Caco-2 (cell line): ENCODE measurements at regions not wholly inside any gene's neighbourhood (a gene's known extent, or its start where the extent isn't known, plus 50 kb on each side); places are given as distances from the start of the nearest gene placed in this dataset.
A peak's percentile ranks its signal among the peaks of the same experiment; 100 is the strongest.

Source experiments
- BruUV-seq: library from RNA; stranded (reverse); fragments of 400-500 nt; replicated peaks from 2 replicates; lab custom pipeline; 2021; lab: Mats Ljungman, UMichigan
- CTCF ChIA-PET: fragments of 300-600 bp; sonication (Branson Sonifier 250); formaldehyde crosslinking; loops from one replicate; lab custom pipeline; 2022; ENCODE audit warnings: antibody characterized with exemption; lab: Charles Lee
- POLR2A ChIA-PET: fragments of 300-600 bp; sonication (Branson Sonifier 250); formaldehyde crosslinking; loops from one replicate; lab custom pipeline; 2022; ENCODE audit warnings: antibody characterized with exemption; lab: Charles Lee
- DNase-seq, 2 experiments: peaks; one replicate each; pipeline versions ENCODE4 v3.0.0 to v3.0.0-alpha.2; 2020 to 2022
- H3K27me3 ChIP-seq: replicated peaks from 2 replicates; pipeline ENCODE4 v1.6.0; 2011; ENCODE audit warnings: low read length; ENCODE audit not compliant: control insufficient read depth, insufficient read depth
- H3K36me3 ChIP-seq: 2 replicates; pipeline ENCODE4 v1.5.1; 2011; ENCODE audit warnings: low read length; ENCODE audit not compliant: control insufficient read depth, insufficient read depth
- H3K4me1 ChIP-seq: fragments of 250-450 bp; sonication (Bioruptor Pico); 2 replicates; pipeline ENCODE4 v1.5.1; 2020; ENCODE audit warnings: mild to moderate bottlenecking
- H3K4me3 ChIP-seq: 2 replicates; pipeline ENCODE4 v1.5.1; 2011; ENCODE audit warnings: low read depth, mild to moderate bottlenecking, control low read depth, low read length
- H3K9me3 ChIP-seq: fragments of 250-450 bp; sonication (Bioruptor Pico); 2 replicates; pipeline ENCODE4 v1.5.1; 2020; ENCODE audit warnings: mild to moderate bottlenecking, moderate library complexity
- H3K27ac Mint-ChIP-seq: one replicate; pipeline ENCODE4 v1.8.0; 2022; ENCODE audit warnings: mixed read lengths; ENCODE audit not compliant: unreplicated experiment
- H3K27me3 Mint-ChIP-seq: one replicate; pipeline ENCODE4 v1.8.0; 2022; ENCODE audit warnings: mixed read lengths; ENCODE audit not compliant: insufficient read depth, unreplicated experiment
- H3K36me3 Mint-ChIP-seq: one replicate; pipeline ENCODE4 v1.8.0; 2022; ENCODE audit warnings: mild to moderate bottlenecking, mixed read lengths; ENCODE audit not compliant: insufficient read depth, unreplicated experiment
- H3K4me1 Mint-ChIP-seq: one replicate; pipeline ENCODE4 v1.8.0; 2022; ENCODE audit warnings: low read depth, mixed read lengths; ENCODE audit not compliant: unreplicated experiment
- H3K4me3 Mint-ChIP-seq: one replicate; pipeline ENCODE4 v1.8.0; 2022; ENCODE audit warnings: mild to moderate bottlenecking, moderate library complexity, mixed read lengths; ENCODE audit not compliant: unreplicated experiment
- H3K9me3 Mint-ChIP-seq: one replicate; pipeline ENCODE4 v1.8.0; 2022; ENCODE audit warnings: mixed read lengths; ENCODE audit not compliant: unreplicated experiment
- CTCF ChIP-seq, 2 experiments: fragments of 200-600 bp in 1 of 2; IDR thresholded peaks; 1 replicate in 1 of 2; 2 replicates in 1 of 2; pipeline versions ENCODE4 v1.5.1 to v1.8.0; 2011 to 2022; ENCODE audit warnings: antibody characterized with exemption in 1 of 2, control low read depth in 1 of 2, inconsistent platforms in 1 of 2, low read depth in 1 of 2, low read length in 1 of 2, mild to moderate bottlenecking in 1 of 2, moderate library complexity in 1 of 2; ENCODE audit not compliant: insufficient read depth in 1 of 2, severe bottlenecking in 1 of 2, unreplicated experiment in 1 of 2
- intact Hi-C: fragments of 100-400 bp; cut with micrococcal nuclease; formaldehyde crosslinking; loops from one replicate; pipeline ENCODE4 v1.10.0; 2022; ENCODE audit not compliant: unreplicated experiment

- peaks cover 2% of the 10 kb centered on the region for H3K27me3 ChIP-seq
- H3K4me3 Mint-ChIP-seq = no peak overlapping the region
- H3K4me1 Mint-ChIP-seq = no peaks in the 10 kb centered on the region
- H3K27ac Mint-ChIP-seq = no peak overlapping the region
- no TSS peak for BruUV-seq
- no peaks in the 10 kb centered on the region for H3K36me3 Mint-ChIP-seq
- peak in 1 of 2 experiments; percentile 34 for DNase-seq
- no peak overlapping the region for H3K4me3 ChIP-seq
- intact Hi-C loops = no loop called here
- POLR2A ChIA-PET = no interaction called here
- H3K4me1 ChIP-seq = peaks cover 17% of the 10 kb centered on the region
- CTCF ChIA-PET = no interaction called here
- H3K36me3 ChIP-seq = no peaks in the 10 kb centered on the region
- H3K27me3 Mint-ChIP-seq = peaks cover 25% of the 10 kb centered on the region
- H3K9me3 ChIP-seq = no peaks in the 10 kb centered on the region
- no peak for TF ChIP-seq CTCF (IDR thresholded peaks at IDR 0.05; ENCODE audit: insufficient read depth in 1 of 2, low read depth in 1 of 2, low read length in 1 of 2, severe bottlenecking in 1 of 2, unreplicated experiment in 1 of 2)
- H3K9me3 Mint-ChIP-seq = no peaks in the 10 kb centered on the region
Observed at GRCh38 chr20:51087266-51087665, 64.4 kb upstream of the KCNG1 start.

- peaks cover 11% of the 10 kb centered on the region; the same call in 1 of the 2 replicates for H3K4me1 ChIP-seq
- no peak for DNase-seq
- TF ChIP-seq CTCF (IDR thresholded peaks at IDR 0.05; ENCODE audit: insufficient read depth in 1 of 2, low read depth in 1 of 2, low read length in 1 of 2, severe bottlenecking in 1 of 2, unreplicated experiment in 1 of 2) = no peak
- H3K9me3 ChIP-seq = no peaks in the 10 kb centered on the region
- peaks cover 16% of the 10 kb centered on the region for H3K27me3 Mint-ChIP-seq
- intact Hi-C loops = no loop called here
- H3K4me1 Mint-ChIP-seq = no peaks in the 10 kb centered on the region
- H3K27ac Mint-ChIP-seq = no peak overlapping the region
- BruUV-seq = no TSS peak
- ChIA-PET CTCF (interaction anchor here (0.6 to 1.6 kb wide), 4 partner anchors 95 to 240 kb away, joined by 3 to 12 read pairs (median 4); no protein-coding TSS in a partner anchor), POLR2A (interaction anchor here (1.1 kb wide), 1 partner anchor 128 kb away, joined by 3 read pairs; no protein-coding TSS in a partner anchor)
- H3K36me3 ChIP-seq = no peaks in the 10 kb centered on the region
- H3K4me3 ChIP-seq = no peak overlapping the region
- H3K9me3 Mint-ChIP-seq = no peaks in the 10 kb centered on the region
- no peaks in the 10 kb centered on the region for H3K36me3 Mint-ChIP-seq
- no peak overlapping the region for H3K4me3 Mint-ChIP-seq
- peaks cover under 1% of the 10 kb centered on the region; the same call in 1 of the 2 replicates for H3K27me3 ChIP-seq
Observed at GRCh38 chr20:51085769-51086168, 62.9 kb upstream of the KCNG1 start.

GRCh38 chr20:51084593-51085377 lies 61.9 kb upstream of the KCNG1 start:
- Mint-ChIP-seq H3K4me3 (no peak overlapping the region), H3K9me3 (no peaks in the 10 kb centered on the region), H3K27ac (no peak overlapping the region), H3K4me1 (no peaks in the 10 kb centered on the region), H3K27me3 (peaks cover 11% of the 10 kb centered on the region), H3K36me3 (no peaks in the 10 kb centered on the region)
- intact Hi-C loops = no loop called here
- H3K4me1 ChIP-seq = peaks cover 11% of the 10 kb centered on the region; the same call in 1 of the 2 replicates
- no peaks in the 10 kb centered on the region for H3K9me3 ChIP-seq
- TF ChIP-seq CTCF (IDR thresholded peaks at IDR 0.05; ENCODE audit: insufficient read depth in 1 of 2, low read depth in 1 of 2, low read length in 1 of 2, severe bottlenecking in 1 of 2, unreplicated experiment in 1 of 2) = no peak
- no peak for DNase-seq
- H3K36me3 ChIP-seq = no peaks in the 10 kb centered on the region
- no peak overlapping the region for H3K4me3 ChIP-seq
- H3K27me3 ChIP-seq = no peaks in the 10 kb centered on the region
- CTCF ChIA-PET = interaction anchor here (1.1 to 1.6 kb wide), 4 partner anchors 17 to 241 kb away, joined by 3 to 12 read pairs (median 4); no protein-coding TSS in a partner anchor
- POLR2A ChIA-PET = no interaction called here
- BruUV-seq = no TSS peak
